GM18520 (cell line): ENCODE measurements at regions not wholly inside any gene's neighbourhood (a gene's known extent, or its start where the extent isn't known, plus 50 kb on each side); places are given as distances from the start of the nearest gene placed in this dataset.

Source experiments
- ATAC-seq: cut with Tn5 transposase; IDR thresholded peaks from one replicate; pipeline ENCODE4 v1.9.1; 2021; ENCODE audit not compliant: unreplicated experiment

GRCh38 chr6:150651808-150652470 lies 52.3 kb downstream of the PLEKHG1 start:
- no peak for ATAC-seq

- no peak for ATAC-seq
Observed at GRCh38 chr6:150652848-150653613, 53.3 kb downstream of the PLEKHG1 start.

- no peak for ATAC-seq
Observed at GRCh38 chr6:150654608-150655007, 54.9 kb downstream of the PLEKHG1 start.

GRCh38 chr6:150656156-150656555 lies 56.5 kb downstream of the PLEKHG1 start:
- ATAC-seq, result no peak

- no peak for ATAC-seq
Observed at GRCh38 chr6:150658421-150658820, 58.7 kb downstream of the PLEKHG1 start.

- no peak for ATAC-seq
Observed at GRCh38 chr6:150659046-150659763, 59.5 kb downstream of the PLEKHG1 start.

- no peak for ATAC-seq
Observed at GRCh38 chr6:150661216-150662007, 61.7 kb downstream of the PLEKHG1 start.

GRCh38 chr6:150662814-150663213 lies 63.1 kb downstream of the PLEKHG1 start:
- ATAC-seq, result no peak

GRCh38 chr6:150664091-150664490 lies 64.4 kb downstream of the PLEKHG1 start:
- ATAC-seq, result no peak

- ATAC-seq, result no peak
Observed at GRCh38 chr6:150666071-150666470, 66.4 kb downstream of the PLEKHG1 start.

GRCh38 chr6:150667359-150667758 lies 67.7 kb downstream of the PLEKHG1 start:
- ATAC-seq, result no peak

- no peak for ATAC-seq
Observed at GRCh38 chr6:150667977-150668716, 68.5 kb downstream of the PLEKHG1 start.

- no peak for ATAC-seq
Observed at GRCh38 chr6:150668900-150669302, 69.2 kb downstream of the PLEKHG1 start.

GRCh38 chr6:150670311-150670710 lies 70.6 kb downstream of the PLEKHG1 start:
- ATAC-seq, result no peak

- no peak for ATAC-seq
Observed at GRCh38 chr6:150672800-150673199, 73.1 kb downstream of the PLEKHG1 start.

- ATAC-seq, result no peak
Observed at GRCh38 chr6:150673720-150674346, 74.1 kb downstream of the PLEKHG1 start.

GRCh38 chr6:150676344-150676743 lies 76.7 kb downstream of the PLEKHG1 start:
- ATAC-seq, result no peak

GRCh38 chr6:150676772-150677171 lies 77.1 kb downstream of the PLEKHG1 start:
- no peak for ATAC-seq

- no peak for ATAC-seq
Observed at GRCh38 chr6:150680510-150680909, 80.8 kb downstream of the PLEKHG1 start.
